ENCODE measurements at regions not wholly inside any gene's neighbourhood (a gene's known extent, or its start where the extent isn't known, plus 50 kb on each side); places are given as distances from the start of the nearest gene placed in this dataset.

DNA sequence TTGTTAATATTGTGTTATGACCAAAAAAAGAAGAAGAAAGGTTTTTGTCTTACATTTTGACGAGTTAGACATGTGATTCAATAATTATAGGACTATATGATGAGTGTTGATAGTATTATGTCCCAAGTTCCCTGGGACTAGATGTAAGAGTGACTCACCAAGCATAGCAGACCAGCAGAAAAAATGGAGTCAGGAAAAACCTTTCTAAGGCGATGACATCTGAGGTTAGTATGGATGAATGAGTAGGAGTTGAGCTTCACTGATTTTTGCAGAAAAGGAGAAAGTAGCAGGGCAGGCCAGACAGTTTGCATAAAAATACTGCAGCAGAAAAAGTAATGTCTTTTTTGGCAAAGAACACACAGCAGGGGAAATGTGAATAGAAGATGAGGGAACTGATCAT, 1041.3 kb upstream of the ADGRL4 start:
- Histone ChIP-seq H3K9ac (ENCODE audit: insufficient read length) (no peak overlapping the region), H3K27ac (no peak overlapping the region), H3K36me3 (ENCODE audit: insufficient read depth, low read length) (no peaks in the 10 kb centered on the region), H3K4me3 (no peak overlapping the region), H3K9me3 (ENCODE audit: low read depth, low read length) (no peaks in the 10 kb centered on the region)
- no peak for TF ChIP-seq POLR2AphosphoS5 (IDR thresholded peaks at IDR 0.05; ENCODE audit: borderline replicate concordance, low read depth, low read length)
- TF ChIP-seq EZH2 (IDR thresholded peaks at IDR 0.05), result no peak
- no peak for TF ChIP-seq FOXP2 (optimal IDR thresholded peaks at IDR 0.05; ENCODE audit: control extremely low read depth, extremely low read length, insufficient read depth)
- no peak for DNase-seq (ENCODE audit: low read depth, low spot score)

- no peak overlapping the region for H3K27ac ChIP-seq
- no peak for DNase-seq (ENCODE audit: low read depth, low spot score)
These were observed 1038.1 kb upstream of the ADGRL4 start for GRCh38 chr1:80044662-80045061.

DNA sequence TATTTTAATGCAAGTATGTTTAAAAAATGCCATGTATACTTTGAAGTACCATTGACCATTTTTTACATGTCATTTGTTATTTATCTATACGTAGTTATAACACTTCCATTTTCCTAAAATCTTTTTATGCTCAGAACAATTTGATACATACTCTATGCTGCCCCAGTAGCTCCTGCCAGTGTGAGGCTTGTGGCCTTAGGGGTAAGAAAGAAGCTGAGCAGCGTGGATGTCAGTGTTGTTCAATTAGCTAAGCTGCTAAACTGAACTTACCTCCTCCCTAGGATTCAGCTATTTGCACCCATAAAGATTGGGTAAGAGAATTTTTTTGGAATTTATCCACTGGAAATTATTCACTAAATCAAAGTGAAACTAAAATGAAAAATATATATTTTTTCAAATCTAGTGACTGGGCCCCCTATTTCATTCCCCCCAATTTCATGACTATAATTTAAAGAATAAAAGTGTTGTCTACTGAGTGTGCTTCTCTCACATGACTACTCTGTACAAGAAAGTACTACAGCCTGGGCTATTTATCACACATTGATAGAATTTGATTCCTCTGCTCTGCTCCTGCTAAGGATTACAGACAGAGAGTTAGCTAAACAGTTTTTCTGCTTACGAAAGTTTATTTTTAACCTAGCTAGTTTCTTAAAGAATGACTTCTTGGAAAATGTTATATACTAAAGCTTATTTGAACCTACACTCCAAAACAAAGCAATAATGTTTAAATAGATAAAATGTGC, 1030.3 kb upstream of the ADGRL4 start:
- no peak overlapping the region for H3K4me3 ChIP-seq
- no peaks in the 10 kb centered on the region for H3K36me3 ChIP-seq (ENCODE audit: insufficient read depth, low read length)
- H3K9ac ChIP-seq (ENCODE audit: insufficient read length), result no peak overlapping the region
- no peak for TF ChIP-seq FOXP2 (optimal IDR thresholded peaks at IDR 0.05; ENCODE audit: control extremely low read depth, extremely low read length, insufficient read depth)
- TF ChIP-seq POLR2AphosphoS5 (IDR thresholded peaks at IDR 0.05; ENCODE audit: borderline replicate concordance, low read depth, low read length), result no peak
- no peak for TF ChIP-seq EZH2 (IDR thresholded peaks at IDR 0.05)
- H3K9me3 ChIP-seq (ENCODE audit: low read depth, low read length), result no peaks in the 10 kb centered on the region
- no peak overlapping the region for H3K27ac ChIP-seq
- no peak for DNase-seq (ENCODE audit: low read depth, low spot score)

More at GRCh38 chr1:80044662-80045061, 1038.1 kb upstream of the ADGRL4 start:
- Histone ChIP-seq H3K9me3 (ENCODE audit: low read depth, low read length) (no peaks in the 10 kb centered on the region), H3K4me3 (no peak overlapping the region), H3K9ac (ENCODE audit: insufficient read length) (no peak overlapping the region), H3K36me3 (ENCODE audit: insufficient read depth, low read length) (no peaks in the 10 kb centered on the region)
- TF ChIP-seq FOXP2 (optimal IDR thresholded peaks at IDR 0.05; ENCODE audit: control extremely low read depth, extremely low read length, insufficient read depth), result no peak
- TF ChIP-seq EZH2 (IDR thresholded peaks at IDR 0.05), result no peak
- no peak for TF ChIP-seq POLR2AphosphoS5 (IDR thresholded peaks at IDR 0.05; ENCODE audit: borderline replicate concordance, low read depth, low read length)

DNA sequence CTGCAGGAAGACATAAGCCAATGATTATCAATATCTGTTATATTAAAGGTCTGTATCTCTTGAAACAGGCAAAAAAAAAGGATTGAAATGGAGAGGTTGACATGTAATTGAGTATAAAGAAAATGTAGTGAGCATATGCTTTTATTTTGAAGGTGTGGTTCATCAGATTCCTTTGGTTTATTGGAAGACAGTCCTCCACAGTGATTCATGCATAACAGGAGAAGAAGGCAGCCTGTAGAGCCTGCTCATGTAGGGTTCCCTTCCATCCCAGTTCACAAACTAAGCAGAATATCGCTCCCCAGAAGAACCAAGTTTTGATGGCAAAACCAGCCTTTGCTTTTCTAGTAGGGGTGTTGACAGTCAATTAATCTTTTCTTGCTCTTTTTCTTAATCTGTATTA, 1016.8 kb upstream of the ADGRL4 start:
- no peak for DNase-seq (ENCODE audit: low read depth, low spot score)
- Histone ChIP-seq H3K27ac (no peak overlapping the region), H3K36me3 (ENCODE audit: insufficient read depth, low read length) (no peaks in the 10 kb centered on the region), H3K9ac (ENCODE audit: insufficient read length) (no peak overlapping the region), H3K4me3 (no peak overlapping the region), H3K9me3 (ENCODE audit: low read depth, low read length) (0 out of 2 replicates have a peak, but pooled peaks cover 2% of the 10 kb centered on the region)
- no peak for TF ChIP-seq FOXP2 (optimal IDR thresholded peaks at IDR 0.05; ENCODE audit: control extremely low read depth, extremely low read length, insufficient read depth)
- TF ChIP-seq EZH2 (IDR thresholded peaks at IDR 0.05), result no peak
- no peak for TF ChIP-seq POLR2AphosphoS5 (IDR thresholded peaks at IDR 0.05; ENCODE audit: borderline replicate concordance, low read depth, low read length)

DNA sequence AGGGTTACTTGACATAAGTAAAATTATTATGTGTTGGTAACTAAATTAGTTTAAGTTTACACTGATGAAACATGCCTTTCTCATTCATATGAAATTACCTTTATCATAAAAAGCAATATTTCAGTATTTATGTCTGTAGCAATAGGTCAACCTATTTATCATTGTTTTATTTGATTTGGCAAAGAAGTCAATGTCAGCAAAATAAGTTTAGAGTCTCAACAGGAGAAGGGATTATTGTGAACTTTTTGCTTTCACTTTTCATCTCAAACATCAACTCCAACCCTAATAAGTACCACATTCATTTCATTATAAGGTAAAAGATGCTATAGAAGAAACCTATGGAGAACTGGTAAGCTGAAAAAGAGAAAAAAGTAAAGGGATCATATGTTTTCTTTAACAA, 1015.4 kb upstream of the ADGRL4 start:
- H3K27ac ChIP-seq, result no peak overlapping the region
- DNase-seq (ENCODE audit: low read depth, low spot score), result no peak
- no peaks in the 10 kb centered on the region for H3K36me3 ChIP-seq (ENCODE audit: insufficient read depth, low read length)
- H3K4me3 ChIP-seq, result no peak overlapping the region
- TF ChIP-seq POLR2AphosphoS5 (IDR thresholded peaks at IDR 0.05; ENCODE audit: borderline replicate concordance, low read depth, low read length) (no peak), EZH2 (IDR thresholded peaks at IDR 0.05) (no peak), FOXP2 (optimal IDR thresholded peaks at IDR 0.05; ENCODE audit: control extremely low read depth, extremely low read length, insufficient read depth) (no peak)
- 0 out of 2 replicates have a peak, but pooled peaks cover 2% of the 10 kb centered on the region for H3K9me3 ChIP-seq (ENCODE audit: low read depth, low read length)
- no peak overlapping the region for H3K9ac ChIP-seq (ENCODE audit: insufficient read length)

GRCh38 chr1:80018348-80018747, 1011.8 kb upstream of the ADGRL4 start:
- TF ChIP-seq FOXP2 (optimal IDR thresholded peaks at IDR 0.05; ENCODE audit: control extremely low read depth, extremely low read length, insufficient read depth) (no peak), POLR2AphosphoS5 (IDR thresholded peaks at IDR 0.05; ENCODE audit: borderline replicate concordance, low read depth, low read length) (no peak), EZH2 (IDR thresholded peaks at IDR 0.05) (no peak)
- DNase-seq (ENCODE audit: low read depth, low spot score), result no peak
- Histone ChIP-seq H3K9me3 (ENCODE audit: low read depth, low read length) (0 out of 2 replicates have a peak, but pooled peaks cover 2% of the 10 kb centered on the region), H3K27ac (no peak overlapping the region), H3K4me3 (no peak overlapping the region), H3K36me3 (ENCODE audit: insufficient read depth, low read length) (no peaks in the 10 kb centered on the region), H3K9ac (ENCODE audit: insufficient read length) (no peak overlapping the region)

DNA sequence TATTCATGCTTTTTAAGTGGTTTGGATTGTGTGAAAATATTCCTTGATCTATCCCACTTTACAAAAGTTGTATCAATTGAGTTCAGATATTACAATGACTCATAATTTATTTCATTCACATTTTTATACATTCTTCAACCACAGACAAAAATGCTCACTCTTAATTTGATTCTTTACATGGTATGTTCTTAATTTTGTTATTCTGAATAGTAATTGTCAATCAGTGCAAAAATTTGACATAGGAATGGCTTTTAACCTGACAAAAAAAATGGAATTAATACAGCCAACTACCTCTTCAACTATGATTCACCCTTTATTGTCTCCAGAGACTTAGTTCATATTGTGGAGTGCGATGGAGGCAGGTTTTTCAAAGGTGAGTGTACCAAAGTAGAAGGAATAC, 1002.4 kb upstream of the ADGRL4 start:
- H3K9me3 ChIP-seq (ENCODE audit: low read depth, low read length), result no peaks in the 10 kb centered on the region
- H3K9ac ChIP-seq (ENCODE audit: insufficient read length), result no peak overlapping the region
- TF ChIP-seq FOXP2 (optimal IDR thresholded peaks at IDR 0.05; ENCODE audit: control extremely low read depth, extremely low read length, insufficient read depth), result no peak
- no peak for TF ChIP-seq EZH2 (IDR thresholded peaks at IDR 0.05)
- no peak for TF ChIP-seq POLR2AphosphoS5 (IDR thresholded peaks at IDR 0.05; ENCODE audit: borderline replicate concordance, low read depth, low read length)
- no peak overlapping the region for H3K4me3 ChIP-seq
- H3K27ac ChIP-seq, result no peak overlapping the region
- no peaks in the 10 kb centered on the region for H3K36me3 ChIP-seq (ENCODE audit: insufficient read depth, low read length)
- DNase-seq (ENCODE audit: low read depth, low spot score), result no peak

DNA sequence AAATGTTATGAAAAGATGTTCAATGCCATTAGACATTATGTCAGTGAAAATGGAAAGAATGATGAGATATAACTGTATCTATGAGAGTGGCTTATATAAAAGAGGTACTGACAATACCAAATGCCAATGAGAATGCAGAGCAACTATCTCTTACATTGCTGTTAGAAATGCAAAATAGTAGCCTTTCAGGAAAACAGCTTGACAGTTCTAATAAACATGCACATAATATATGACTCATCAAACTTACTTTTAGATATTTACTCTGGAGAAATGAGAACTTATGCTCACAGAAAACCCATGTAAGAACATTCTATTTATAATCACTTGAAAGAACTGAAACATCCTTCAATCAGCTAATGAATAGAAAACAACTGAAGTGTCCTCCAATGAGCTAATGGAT, 996.7 kb upstream of the ADGRL4 start:
- TF ChIP-seq EZH2 (IDR thresholded peaks at IDR 0.05), result no peak
- no peak for DNase-seq (ENCODE audit: low read depth, low spot score)
- H3K9ac ChIP-seq (ENCODE audit: insufficient read length), result no peak overlapping the region
- no peak overlapping the region for H3K4me3 ChIP-seq
- H3K27ac ChIP-seq, result no peak overlapping the region
- H3K36me3 ChIP-seq (ENCODE audit: insufficient read depth, low read length), result no peaks in the 10 kb centered on the region
- H3K9me3 ChIP-seq (ENCODE audit: low read depth, low read length), result no peaks in the 10 kb centered on the region

DNA sequence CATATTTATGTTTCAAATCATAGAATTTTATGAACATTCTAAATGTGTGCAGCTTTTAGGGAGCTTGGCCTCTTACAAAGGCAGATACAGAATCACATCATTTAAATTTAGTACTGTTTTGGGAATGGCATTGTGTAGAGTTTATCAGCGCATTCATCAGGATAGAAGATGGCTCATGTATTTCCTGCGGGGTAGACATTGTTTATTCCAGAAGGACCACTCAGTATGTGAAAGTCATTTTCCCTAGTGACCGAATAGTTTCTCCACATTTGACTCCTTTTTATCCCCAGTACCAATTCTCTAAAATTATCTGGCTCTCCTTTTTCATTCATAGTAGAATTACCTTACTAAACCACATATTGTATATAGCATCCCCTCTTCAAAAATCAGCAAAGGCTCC, 981.9 kb upstream of the ADGRL4 start:
- no peak overlapping the region for H3K9ac ChIP-seq (ENCODE audit: insufficient read length)
- no peak overlapping the region for H3K27ac ChIP-seq
- no peak for DNase-seq (ENCODE audit: low read depth, low spot score)
- H3K9me3 ChIP-seq (ENCODE audit: low read depth, low read length), result no peaks in the 10 kb centered on the region
- no peak overlapping the region for H3K4me3 ChIP-seq
- no peaks in the 10 kb centered on the region for H3K36me3 ChIP-seq (ENCODE audit: insufficient read depth, low read length)
- no peak for TF ChIP-seq EZH2 (IDR thresholded peaks at IDR 0.05)
- no peak for TF ChIP-seq FOXP2 (optimal IDR thresholded peaks at IDR 0.05; ENCODE audit: control extremely low read depth, extremely low read length, insufficient read depth)
- no peak for TF ChIP-seq POLR2AphosphoS5 (IDR thresholded peaks at IDR 0.05; ENCODE audit: borderline replicate concordance, low read depth, low read length)

Measured in SK-N-MC (cell line).